Esophagus muscularis mucosa (tissue), 4 donors: ENCODE measurements at regions not wholly inside any gene's neighbourhood (a gene's known extent, or its start where the extent isn't known, plus 50 kb on each side); places are given as distances from the start of the nearest gene placed in this dataset.

ENCODE experiments used
- DNase-seq: peaks from one replicate; pipeline ENCODE4 v3.0.0-alpha.2; 2017; ENCODE audit errors: extremely low spot score
- H3K27ac ChIP-seq, 4 donors: fragments of 200-600 bp; sonication (generic); replicated peaks in 1 of 4; 1 replicate in 3 of 4; 2 replicates in 1 of 4; pipeline ENCODE4 v1.5.1; 2016 to 2019; ENCODE audit warnings: mild to moderate bottlenecking in 1 of 4
- H3K27me3 ChIP-seq, 4 donors: fragments of 200-600 bp; sonication (generic); one replicate each; pipeline versions ENCODE4 v1.5.1 to v1.6.0; 2016 to 2019
- H3K36me3 ChIP-seq, 4 donors: fragments of 200-600 bp; sonication (generic); one replicate each; pipeline ENCODE4 v1.5.1; 2016 to 2019
- H3K4me1 ChIP-seq, 4 donors: fragments of 200-600 bp; sonication (generic); one replicate each; pipeline ENCODE4 v1.5.1; 2016 to 2019
- H3K4me3 ChIP-seq, 4 donors: fragments of 200-600 bp; sonication (generic); 1 replicate in 2 of 4; 2 replicates in 2 of 4; pipeline ENCODE4 v1.5.1; 2016 to 2019; ENCODE audit warnings: mild to moderate bottlenecking in 4 of 4, moderate library complexity in 1 of 4
- H3K9me3 ChIP-seq, 4 donors: fragments of 200-600 bp; sonication (generic); 1 replicate in 3 of 4; 2 replicates in 1 of 4; pipeline ENCODE4 v1.5.1; 2016 to 2019
- CTCF ChIP-seq, 3 experiments: fragments of 200-600 bp in 2 of 3; fragments of 450-650 bp in 1 of 3; sonication (generic) in 2 of 3; IDR thresholded peaks; one replicate each; pipeline ENCODE4 v1.5.1; 2017 to 2019; ENCODE audit warnings: antibody characterized with exemption in 3 of 3, mild to moderate bottlenecking in 2 of 3, moderate library complexity in 1 of 3
- EP300 ChIP-seq: sonication (generic); formaldehyde crosslinking; IDR thresholded peaks from one replicate; pipeline ENCODE4 v1.6.1; 2017; ENCODE audit warnings: antibody characterized with exemption
- POLR2A ChIP-seq: fragments of 450-650 bp; IDR thresholded peaks from one replicate; pipeline ENCODE4 v1.6.1; 2017; ENCODE audit warnings: antibody characterized with exemption, moderate library complexity, mild to moderate bottlenecking, low read depth
- POLR2AphosphoS5 ChIP-seq, 2 donors: sonication (generic); formaldehyde crosslinking; IDR thresholded peaks; one replicate each; pipeline ENCODE4 v1.6.1; 2017; ENCODE audit warnings: antibody characterized with exemption in 2 of 2
- WGBS: methylation state at CpG from one replicate; pipeline ENCODE4 v1.1.5; 2018; 5-methylcytosine and 5-hydroxymethylcytosine counted together
- intact Hi-C: fragments of 100-400 bp; cut with DNase I; formaldehyde crosslinking; loops from one replicate; pipeline ENCODE4 v1.15.1; 2023

GRCh38 chr5:175365866-175366265, 78.1 kb downstream of the DRD1 start:
- no peaks in the 10 kb centered on the region for H3K9me3 ChIP-seq
- no peak overlapping the region for H3K4me3 ChIP-seq
- TF ChIP-seq CTCF (IDR thresholded peaks at IDR 0.05), result no peak
- TF ChIP-seq POLR2AphosphoS5 (IDR thresholded peaks at IDR 0.05), result no peak
- TF ChIP-seq POLR2A, result no peak
- TF ChIP-seq EP300, result no peak
- 100% methylated on average over 1 of the region's 1 CpG for WGBS
- no peaks in the 10 kb centered on the region for H3K4me1 ChIP-seq
- intact Hi-C loops, result no loop called here
- H3K36me3 ChIP-seq, result no peaks in the 10 kb centered on the region
- no peak overlapping the region for H3K27ac ChIP-seq
- no peak for DNase-seq
- peaks cover 0 to 9% (median 0%) of the 10 kb centered on the region in 4 donors for H3K27me3 ChIP-seq

GRCh38 chr5:175363300-175363699, 80.7 kb downstream of the DRD1 start:
- 78% methylated on average over 5 of the region's 5 CpGs for WGBS
- intact Hi-C loops, result no loop called here

GRCh38 chr5:175357995-175358394, 86.0 kb downstream of the DRD1 start:
- DNase-seq, result no peak
- H3K27me3 ChIP-seq, result peaks cover 0 to 15% (median 0%) of the 10 kb centered on the region in 4 donors
- no peak overlapping the region for H3K4me3 ChIP-seq
- no peaks in the 10 kb centered on the region for H3K4me1 ChIP-seq
- no peak overlapping the region for H3K27ac ChIP-seq
- WGBS, result 89% methylated on average over 1 of the region's 1 CpG
- intact Hi-C loops, result no loop called here
- no peaks in the 10 kb centered on the region for H3K36me3 ChIP-seq
- TF ChIP-seq EP300 (no peak), POLR2A (no peak), CTCF (IDR thresholded peaks at IDR 0.05) (no peak), POLR2AphosphoS5 (IDR thresholded peaks at IDR 0.05) (no peak)
- no peaks in the 10 kb centered on the region for H3K9me3 ChIP-seq

More at GRCh38 chr5:175363300-175363699, 80.7 kb downstream of the DRD1 start:
- no peaks in the 10 kb centered on the region for H3K9me3 ChIP-seq
- H3K4me1 ChIP-seq, result no peaks in the 10 kb centered on the region
- no peaks in the 10 kb centered on the region for H3K36me3 ChIP-seq
- no peak for TF ChIP-seq POLR2AphosphoS5 (IDR thresholded peaks at IDR 0.05)
- no peak for TF ChIP-seq POLR2A
- TF ChIP-seq EP300, result no peak
- no peak overlapping the region for H3K27ac ChIP-seq
- no peak overlapping the region for H3K4me3 ChIP-seq
- no peak for DNase-seq
- peaks cover 0 to 12% (median 0%) of the 10 kb centered on the region in 4 donors for H3K27me3 ChIP-seq

- no peak overlapping the region for H3K27ac ChIP-seq
- 52% methylated on average over 10 of the region's 10 CpGs for WGBS
- H3K27me3 ChIP-seq, result peaks cover 0 to 29% (median 0%) of the 10 kb centered on the region in 4 donors
- no peak overlapping the region for H3K4me3 ChIP-seq
- TF ChIP-seq EP300 (no peak), POLR2AphosphoS5 (IDR thresholded peaks at IDR 0.05) (no peak), CTCF (IDR thresholded peaks at IDR 0.05) (no peak), POLR2A (no peak)
- H3K36me3 ChIP-seq, result no peaks in the 10 kb centered on the region
- H3K4me1 ChIP-seq, result no peaks in the 10 kb centered on the region
- intact Hi-C loops, result no loop called here
- H3K9me3 ChIP-seq, result no peaks in the 10 kb centered on the region
- DNase-seq, result no peak
Observed at GRCh38 chr5:175356428-175356827, 87.6 kb downstream of the DRD1 start.

- no peak for DNase-seq
- H3K4me3 ChIP-seq, result no peak overlapping the region
- H3K36me3 ChIP-seq, result no peaks in the 10 kb centered on the region
- peaks cover 0 to 37% (median 0%) of the 10 kb centered on the region in 4 donors for H3K27me3 ChIP-seq
- intact Hi-C loops, result no loop called here
- no peaks in the 10 kb centered on the region for H3K9me3 ChIP-seq
- TF ChIP-seq EP300 (no peak), POLR2AphosphoS5 (IDR thresholded peaks at IDR 0.05) (no peak), POLR2A (no peak), CTCF (IDR thresholded peaks at IDR 0.05) (no peak)
- no peaks in the 10 kb centered on the region for H3K4me1 ChIP-seq
- H3K27ac ChIP-seq, result no peak overlapping the region
- 45% methylated on average over 8 of the region's 8 CpGs for WGBS
Observed at GRCh38 chr5:175354964-175355363, 89.0 kb downstream of the DRD1 start.
